GM23338 (cell line): ENCODE measurements at regions not wholly inside any gene's neighbourhood (a gene's known extent, or its start where the extent isn't known, plus 50 kb on each side); places are given as distances from the start of the nearest gene placed in this dataset.

Experiments used
- ATAC-seq: fragments of 200-7000 bp; cut with Tn5 transposase; 3 replicates; pipeline ENCODE4 v1.9.1; 2020
- DNase-seq: peaks from one replicate; pipeline ENCODE4 v3.0.0-alpha.2; 2015; ENCODE audit warnings: low spot score
- H2AFZ ChIP-seq: fragments of 200-600 bp; sonication (generic); 2 replicates; pipeline ENCODE4 v1.8.0; 2016; ENCODE audit warnings: antibody characterized with exemption, mild to moderate bottlenecking, moderate library complexity
- H3F3A ChIP-seq: fragments of 200-600 bp; sonication (generic); replicated peaks from 2 replicates; pipeline ENCODE4 v1.8.0; 2017; ENCODE audit warnings: antibody characterized with exemption, mixed run types, low read depth
- H3K27ac ChIP-seq: fragments of 200-600 bp; sonication (generic); 2 replicates; pipeline ENCODE4 v1.6.1; 2016; ENCODE audit warnings: low read depth
- H3K27me3 ChIP-seq: fragments of 200-600 bp; sonication (generic); 2 replicates; pipeline ENCODE4 v1.8.0; 2016; ENCODE audit warnings: mild to moderate bottlenecking, mixed run types, moderate library complexity; ENCODE audit not compliant: insufficient read depth
- H3K36me3 ChIP-seq: fragments of 200-600 bp; sonication (generic); 2 replicates; pipeline ENCODE4 v1.8.0; 2016; ENCODE audit warnings: mild to moderate bottlenecking; ENCODE audit not compliant: insufficient read depth
- H3K4me1 ChIP-seq: fragments of 200-600 bp; sonication (generic); 2 replicates; pipeline ENCODE4 v1.8.0; 2016; ENCODE audit warnings: mild to moderate bottlenecking, moderate library complexity; ENCODE audit not compliant: insufficient read depth
- H3K4me2 ChIP-seq: fragments of 200-600 bp; sonication (generic); 2 replicates; pipeline ENCODE4 v1.7.1; 2017; ENCODE audit warnings: mixed run types
- H3K4me3 ChIP-seq: fragments of 200-600 bp; sonication (generic); 2 replicates; pipeline ENCODE4 v1.6.1; 2016; ENCODE audit warnings: mixed run types
- H3K79me2 ChIP-seq: fragments of 200-600 bp; sonication (generic); replicated peaks from 2 replicates; pipeline ENCODE4 v1.8.0; 2017; ENCODE audit warnings: mild to moderate bottlenecking; ENCODE audit not compliant: insufficient read depth
- H3K9me2 ChIP-seq: fragments of 200-600 bp; sonication (generic); 2 replicates; pipeline ENCODE4 v1.8.0; 2017; ENCODE audit not compliant: insufficient read depth
- H4K20me1 ChIP-seq: fragments of 200-600 bp; sonication (generic); replicated peaks from 2 replicates; pipeline ENCODE4 v1.8.0; 2017; ENCODE audit warnings: mild to moderate bottlenecking; ENCODE audit not compliant: insufficient read depth
- H3K27ac Mint-ChIP-seq: 2 replicates; pipeline ENCODE4 v1.8.0; 2020; ENCODE audit warnings: inconsistent platforms, mild to moderate bottlenecking, moderate library complexity, mixed read lengths
- H3K27me3 Mint-ChIP-seq: 3 replicates; pipeline ENCODE4 v1.8.0; 2022; ENCODE audit warnings: low read depth, mild to moderate bottlenecking, moderate library complexity, mixed read lengths, inconsistent platforms; ENCODE audit not compliant: insufficient read depth, poor library complexity
- H3K36me3 Mint-ChIP-seq: 3 replicates; pipeline ENCODE4 v1.8.0; 2021; ENCODE audit warnings: low read depth, mild to moderate bottlenecking, inconsistent platforms, moderate library complexity, mixed read lengths
- H3K4me1 Mint-ChIP-seq: 3 replicates; pipeline ENCODE4 v1.8.0; 2020; ENCODE audit warnings: mild to moderate bottlenecking, inconsistent platforms, mixed read lengths
- H3K4me3 Mint-ChIP-seq: 3 replicates; pipeline ENCODE4 v1.8.0; 2021; ENCODE audit warnings: moderate library complexity, mild to moderate bottlenecking, inconsistent platforms, mixed read lengths
- H3K9me3 Mint-ChIP-seq: 3 replicates; pipeline ENCODE4 v1.8.0; 2020; ENCODE audit warnings: moderate library complexity, mild to moderate bottlenecking, inconsistent platforms, mixed read lengths
- CTCF ChIP-seq, 2 experiments: fragments of 200-600 bp in 1 of 2; sonication (generic) in 1 of 2; conservative IDR thresholded peaks; 2 replicates each; pipeline versions ENCODE4 v1.5.1 to v1.6.1; 2016 to 2017; ENCODE audit warnings: antibody characterized with exemption in 2 of 2, low read depth in 2 of 2, mild to moderate bottlenecking in 2 of 2, moderate library complexity in 1 of 2
- EZH2phosphoT487 ChIP-seq: fragments of 200-600 bp; sonication (generic); IDR thresholded peaks from one replicate; pipeline ENCODE4 v1.8.1; 2018; ENCODE audit warnings: antibody characterized with exemption; ENCODE audit not compliant: unreplicated experiment
- NANOG ChIP-seq: IDR thresholded peaks from 2 replicates; pipeline ENCODE4 v1.6.1; 2016; ENCODE audit warnings: antibody characterized with exemption, borderline replicate concordance
- POLR2AphosphoS5 ChIP-seq: IDR thresholded peaks from 2 replicates; pipeline ENCODE4 v1.6.1; 2016; ENCODE audit warnings: antibody characterized with exemption, low read depth
- STAT1 ChIP-seq: IDR thresholded peaks from one replicate; pipeline ENCODE4 v1.6.1; 2016; ENCODE audit warnings: antibody characterized with exemption; ENCODE audit not compliant: unreplicated experiment
- ZNF462 ChIP-seq: fragments of 250-450 bp; sonication (Bioruptor Pico); IDR thresholded peaks from 2 replicates; pipeline ENCODE4 v1.5.0; 2020; ENCODE audit warnings: mild to moderate bottlenecking, moderate library complexity

GRCh38 chr9:78674874-78675273 is 377.9 kb downstream of the PSAT1 start:
- no peak overlapping the region for H3K27ac Mint-ChIP-seq
- peaks cover 11% of the 10 kb centered on the region for H3K4me1 Mint-ChIP-seq
- no peaks in the 10 kb centered on the region for H3K9me3 Mint-ChIP-seq
- H3K27me3 Mint-ChIP-seq: no peaks in the 10 kb centered on the region
- Histone ChIP-seq H3K36me3 (no peaks in the 10 kb centered on the region), H3K4me1 (peaks cover 7% of the 10 kb centered on the region; the same call in 1 of the 2 replicates), H3K27me3 (no peaks in the 10 kb centered on the region), H4K20me1 (no peaks in the 10 kb centered on the region), H3K27ac (no peak overlapping the region), H3F3A (no peaks in the 10 kb centered on the region), H3K4me3 (no peak overlapping the region), H3K4me2 (no peak overlapping the region), H3K9me2 (no peaks in the 10 kb centered on the region), H3K79me2 (no peaks in the 10 kb centered on the region), H2AFZ (no peak overlapping the region)
- TF ChIP-seq CTCF (conservative IDR thresholded peaks at IDR 0.05; ENCODE audit: low read depth in 2 of 2): no peak
- TF ChIP-seq STAT1: no peak
- TF ChIP-seq NANOG: no peak
- TF ChIP-seq POLR2AphosphoS5: no peak
- TF ChIP-seq ZNF462: no peak
- no peak for TF ChIP-seq EZH2phosphoT487
- H3K4me3 Mint-ChIP-seq: no peak overlapping the region
- no peak for ATAC-seq
- H3K36me3 Mint-ChIP-seq: no peaks in the 10 kb centered on the region
- no peak for DNase-seq
